B cell (primary cell): ENCODE measurements at regions not wholly inside any gene's neighbourhood (a gene's known extent, or its start where the extent isn't known, plus 50 kb on each side); places are given as distances from the start of the nearest gene placed in this dataset.

Experiments
- ATAC-seq: fragments of 200-7000 bp; cut with Tn5 transposase; one replicate; pipeline ENCODE4 v1.10.0; 2021; ENCODE audit warnings: low read depth, mild to moderate bottlenecking, moderate number of reproducible peaks, moderate library complexity
- CTCF ChIA-PET: fragments of 350-600 bp; sonication (Branson Sonifier 250); formaldehyde crosslinking; loops from one replicate; lab custom pipeline; 2021; ENCODE audit warnings: antibody characterized with exemption, inconsistent platforms; lab: Charles Lee
- POLR2A ChIA-PET: fragments of 350-600 bp; sonication (Branson Sonifier 250); formaldehyde crosslinking; loops from one replicate; lab custom pipeline; 2021; ENCODE audit warnings: antibody characterized with exemption; lab: Charles Lee
- DNase-seq: peaks from one replicate; pipeline ENCODE4 v3.0.0; 2013
- H2AFZ ChIP-seq: 2 replicates; pipeline ENCODE4 v1.6.1; 2012; ENCODE audit warnings: mild to moderate bottlenecking, low read depth, low read length; ENCODE audit not compliant: insufficient read depth, poor library complexity, severe bottlenecking
- H3K27ac ChIP-seq, 2 donors: 1 replicate in 1 of 2; 2 replicates in 1 of 2; pipeline ENCODE4 v1.5.1; 2012 to 2013; ENCODE audit warnings: low read length in 2 of 2, mild to moderate bottlenecking in 2 of 2, moderate library complexity in 1 of 2
- H3K27me3 ChIP-seq, 4 experiments: fragments of 200-600 bp in 1 of 4; sonication (generic) in 1 of 4; replicated peaks in 1 of 4; 1 replicate in 2 of 4; 2 replicates in 2 of 4; pipeline versions ENCODE4 v1.6.1 to v1.7.0; 2013 to 2016; ENCODE audit warnings: low read length in 3 of 4, mild to moderate bottlenecking in 2 of 4, mixed read lengths in 1 of 4, moderate library complexity in 1 of 4; ENCODE audit not compliant: insufficient read depth in 4 of 4, control insufficient read depth in 3 of 4; ENCODE audit errors: control extremely low read depth in 1 of 4
- H3K36me3 ChIP-seq, 2 experiments: replicated peaks in 1 of 2; 1 replicate in 1 of 2; 2 replicates in 1 of 2; pipeline versions ENCODE4 v1.6.1 to v1.7.1; 2013; ENCODE audit warnings: low read length in 1 of 2; ENCODE audit not compliant: insufficient read depth in 2 of 2, control insufficient read depth in 1 of 2; ENCODE audit errors: control extremely low read depth in 1 of 2, extremely low read depth in 1 of 2
- H3K4me1 ChIP-seq, 2 donors: fragments of 200-600 bp in 1 of 2; sonication (generic) in 1 of 2; 1 replicate in 1 of 2; 2 replicates in 1 of 2; pipeline versions ENCODE4 v1.5.1 to v1.6.1; 2013 to 2017; ENCODE audit warnings: low read length in 2 of 2; ENCODE audit not compliant: control insufficient read depth in 2 of 2, insufficient read depth in 2 of 2
- H3K4me2 ChIP-seq: replicated peaks from 2 replicates; pipeline ENCODE3; 2012; ENCODE audit warnings: mild to moderate bottlenecking, low read depth, low read length; ENCODE audit not compliant: poor library complexity, severe bottlenecking
- H3K4me3 ChIP-seq, 5 experiments: fragments of 200-600 bp in 1 of 5; sonication (generic) in 1 of 5; 1 replicate in 3 of 5; 2 replicates in 2 of 5; pipeline versions ENCODE4 v1.5.1 to v1.7.0; 2011 to 2016; ENCODE audit warnings: low read length in 4 of 5, mild to moderate bottlenecking in 4 of 5, low read depth in 2 of 5, control low read depth in 1 of 5, moderate library complexity in 1 of 5; ENCODE audit not compliant: insufficient read depth in 1 of 5; ENCODE audit errors: control extremely low read depth in 1 of 5, extremely low read depth in 1 of 5
- H3K79me2 ChIP-seq: fragments of 200-600 bp; sonication (generic); one replicate; pipeline ENCODE4 v1.6.0; 2016; ENCODE audit warnings: low read length; ENCODE audit not compliant: control insufficient read depth, insufficient read depth
- H3K9ac ChIP-seq: fragments of 200-600 bp; sonication (generic); 2 replicates; pipeline ENCODE4 v1.6.1; 2017; ENCODE audit warnings: mild to moderate bottlenecking, low read length, moderate library complexity
- H3K9me3 ChIP-seq, 3 donors: one replicate each; pipeline versions ENCODE4 v1.6.1 to v1.7.1; 2013; ENCODE audit warnings: low read length in 2 of 3; ENCODE audit not compliant: control insufficient read depth in 2 of 3, insufficient read depth in 1 of 3; ENCODE audit errors: control extremely low read depth in 1 of 3
- H4K20me1 ChIP-seq: 2 replicates; pipeline ENCODE4 v1.6.0; 2012; ENCODE audit warnings: mild to moderate bottlenecking, low read length; ENCODE audit not compliant: insufficient read depth, control insufficient read depth, poor library complexity, severe bottlenecking
- H3K27ac Mint-ChIP-seq: one replicate; pipeline ENCODE4 v1.8.0; 2021; ENCODE audit warnings: mixed read lengths
- H3K27me3 Mint-ChIP-seq: one replicate; pipeline ENCODE4 v1.8.0; 2021; ENCODE audit warnings: mixed read lengths
- H3K4me1 Mint-ChIP-seq: one replicate; pipeline ENCODE4 v1.8.0; 2021; ENCODE audit warnings: mixed read lengths
- H3K4me3 Mint-ChIP-seq: one replicate; pipeline ENCODE4 v1.8.0; 2021; ENCODE audit warnings: mixed read lengths
- H3K9me3 Mint-ChIP-seq: one replicate; pipeline ENCODE4 v1.8.0; 2022; ENCODE audit warnings: mixed read lengths; ENCODE audit not compliant: insufficient read depth
- CTCF ChIP-seq: fragments of 200-600 bp; IDR thresholded peaks from one replicate; pipeline ENCODE4 v1.8.0; 2022; ENCODE audit warnings: antibody characterized with exemption, mild to moderate bottlenecking
- EZH2 ChIP-seq: IDR thresholded peaks from 2 replicates; pipeline ENCODE4 v1.6.1; 2012; ENCODE audit warnings: borderline replicate concordance, low read depth, mild to moderate bottlenecking, moderate library complexity, low read length; ENCODE audit not compliant: insufficient read depth, poor library complexity, severe bottlenecking
- WGBS: methylation state at CpG from one replicate; pipeline ENCODE4 v1.1.5; 2013; ENCODE audit warnings: missing lambda C conversion rate; ENCODE audit not compliant: insufficient coverage; 5-methylcytosine and 5-hydroxymethylcytosine counted together
- intact Hi-C: fragments of 100-400 bp; cut with micrococcal nuclease; formaldehyde crosslinking; loops from one replicate; pipeline ENCODE4 v1.10.0; 2022

GRCh38 chr9:1954238-1954637 lies 60.9 kb upstream of the SMARCA2 start:
- Histone ChIP-seq H3K79me2 (no peaks in the 10 kb centered on the region), H4K20me1 (no peaks in the 10 kb centered on the region), H3K4me2 (no peak overlapping the region), H3K36me3 (no peaks in the 10 kb centered on the region), H3K4me3 (no peak overlapping the region), H3K4me1 (no peaks in the 10 kb centered on the region), H3K9ac (no peak overlapping the region), H2AFZ (no peak overlapping the region), H3K27ac (no peak overlapping the region), H3K27me3 (peaks cover 0 to 3% (median 1%) of the 10 kb centered on the region in 4 experiments), H3K9me3 (no peaks in the 10 kb centered on the region)
- H3K27me3 Mint-ChIP-seq, result peaks cover 4% of the 10 kb centered on the region
- ChIA-PET POLR2A (no interaction called here), CTCF (interaction anchor here (1.1 kb wide), 1 partner anchor 11 kb away, joined by 4 read pairs; no protein-coding TSS in a partner anchor)
- H3K27ac Mint-ChIP-seq, result no peak overlapping the region
- no peak overlapping the region for H3K4me3 Mint-ChIP-seq
- H3K9me3 Mint-ChIP-seq, result no peaks in the 10 kb centered on the region
- H3K4me1 Mint-ChIP-seq, result no peaks in the 10 kb centered on the region
- ATAC-seq (no peak), DNase-seq (no peak)
- 43% methylated on average over 1 of the region's 2 CpGs for WGBS
- no peak for TF ChIP-seq EZH2
- no peak for TF ChIP-seq CTCF
- intact Hi-C loops, result no loop called here

DNA sequence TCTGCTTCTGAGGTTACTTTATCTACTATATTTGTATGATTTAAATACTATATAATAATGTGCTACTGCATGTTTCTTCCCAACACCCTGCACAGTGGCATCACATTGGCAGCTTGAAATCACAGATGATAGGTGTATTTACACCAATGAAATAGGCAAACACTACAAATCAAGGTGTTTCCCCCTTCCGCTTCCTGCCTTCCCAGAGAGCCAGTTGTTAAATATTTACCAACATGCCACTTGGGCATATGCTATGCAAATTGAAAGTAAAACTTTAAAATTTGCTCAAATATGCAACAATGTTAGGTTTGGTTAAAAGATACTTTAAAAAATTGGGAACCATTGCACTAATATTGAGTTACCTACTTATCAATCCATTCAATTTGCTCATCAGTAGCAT lies 58.2 kb upstream of the SMARCA2 start:
- Histone ChIP-seq H3K4me3 (no peak overlapping the region), H3K4me1 (no peaks in the 10 kb centered on the region), H2AFZ (no peak overlapping the region), H3K27ac (no peak overlapping the region), H3K36me3 (no peaks in the 10 kb centered on the region), H3K9ac (no peak overlapping the region), H3K4me2 (no peak overlapping the region), H3K9me3 (no peaks in the 10 kb centered on the region), H3K79me2 (no peaks in the 10 kb centered on the region), H3K27me3 (no peaks in the 10 kb centered on the region), H4K20me1 (no peaks in the 10 kb centered on the region)
- ChIA-PET CTCF (no interaction called here), POLR2A (no interaction called here)
- intact Hi-C loops, result no loop called here
- Mint-ChIP-seq H3K27ac (no peak overlapping the region), H3K27me3 (peaks cover 4% of the 10 kb centered on the region), H3K4me1 (no peaks in the 10 kb centered on the region), H3K4me3 (no peak overlapping the region), H3K9me3 (no peaks in the 10 kb centered on the region)
- WGBS, result no CpG with 5 or more reads among the region's 1 CpG
- ATAC-seq, result no peak
- TF ChIP-seq CTCF (no peak), EZH2 (no peak)
- DNase-seq, result no peak
